ENCODE measurements at regions not wholly inside any gene's neighbourhood (a gene's known extent, or its start where the extent isn't known, plus 50 kb on each side); places are given as distances from the start of the nearest gene placed in this dataset.

DNA sequence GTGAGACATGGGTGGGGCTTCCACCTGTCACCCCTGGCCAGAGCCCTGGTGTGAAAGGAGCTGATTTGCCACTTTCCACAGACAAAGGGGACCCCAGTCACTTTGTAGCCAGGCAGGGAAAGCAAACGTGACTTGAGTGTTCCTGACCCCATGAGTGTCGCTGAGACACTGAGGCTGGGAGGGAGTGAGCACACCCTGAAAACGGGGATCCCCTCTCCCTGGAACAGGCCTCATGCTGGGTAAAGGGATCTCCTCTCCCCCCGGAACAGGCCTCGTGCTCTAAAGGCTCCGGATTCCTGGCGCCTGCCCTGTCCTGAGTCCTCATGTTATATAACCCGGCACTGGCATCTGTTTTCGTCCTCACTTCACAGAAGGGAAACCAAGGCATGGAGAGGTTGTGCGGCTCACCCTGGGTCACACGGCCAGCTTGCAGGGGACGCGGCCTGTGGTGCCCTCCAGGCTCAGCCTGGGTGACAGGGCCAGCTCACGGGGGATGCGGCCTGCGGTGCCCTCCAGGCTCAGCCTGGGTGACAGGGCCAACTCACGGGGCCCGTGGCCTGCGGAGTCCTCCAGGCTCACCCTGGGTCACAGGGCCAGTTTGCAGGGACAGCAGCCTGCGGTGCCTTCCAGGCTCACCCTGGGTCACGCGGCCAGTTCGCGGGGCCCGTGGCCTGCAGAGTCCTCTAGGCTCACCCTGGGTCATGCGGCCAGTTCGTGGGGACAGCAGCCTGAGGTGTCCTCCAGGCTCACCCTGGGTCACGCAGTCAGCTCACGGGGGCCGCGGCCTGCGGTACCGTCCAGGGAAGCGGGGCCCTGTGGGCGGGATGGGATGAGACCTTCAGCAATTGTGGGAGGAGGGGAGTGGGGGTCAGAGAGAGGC, 104.7 kb downstream of the PDGFA start:
- H3K4me1 ChIP-seq (replicated peaks), result no peaks in the 10 kb centered on the region
- no peak overlapping the region for H3K4me3 ChIP-seq
- H3K36me3 ChIP-seq, result no peaks in the 10 kb centered on the region
- no peaks in the 10 kb centered on the region for H3K27me3 ChIP-seq (replicated peaks; ENCODE audit: insufficient read depth)
- no peaks in the 10 kb centered on the region for H3K9me3 ChIP-seq
- no peak for DNase-seq (ENCODE audit: low spot score)
- intact Hi-C loops (cut with DNase I), result no loop called here
- TF ChIP-seq POLR2AphosphoS5 (IDR thresholded peaks at IDR 0.05) (no peak), POLR2A (IDR thresholded peaks at IDR 0.05) (no peak)
- TF ChIP-seq, protein P1, sequence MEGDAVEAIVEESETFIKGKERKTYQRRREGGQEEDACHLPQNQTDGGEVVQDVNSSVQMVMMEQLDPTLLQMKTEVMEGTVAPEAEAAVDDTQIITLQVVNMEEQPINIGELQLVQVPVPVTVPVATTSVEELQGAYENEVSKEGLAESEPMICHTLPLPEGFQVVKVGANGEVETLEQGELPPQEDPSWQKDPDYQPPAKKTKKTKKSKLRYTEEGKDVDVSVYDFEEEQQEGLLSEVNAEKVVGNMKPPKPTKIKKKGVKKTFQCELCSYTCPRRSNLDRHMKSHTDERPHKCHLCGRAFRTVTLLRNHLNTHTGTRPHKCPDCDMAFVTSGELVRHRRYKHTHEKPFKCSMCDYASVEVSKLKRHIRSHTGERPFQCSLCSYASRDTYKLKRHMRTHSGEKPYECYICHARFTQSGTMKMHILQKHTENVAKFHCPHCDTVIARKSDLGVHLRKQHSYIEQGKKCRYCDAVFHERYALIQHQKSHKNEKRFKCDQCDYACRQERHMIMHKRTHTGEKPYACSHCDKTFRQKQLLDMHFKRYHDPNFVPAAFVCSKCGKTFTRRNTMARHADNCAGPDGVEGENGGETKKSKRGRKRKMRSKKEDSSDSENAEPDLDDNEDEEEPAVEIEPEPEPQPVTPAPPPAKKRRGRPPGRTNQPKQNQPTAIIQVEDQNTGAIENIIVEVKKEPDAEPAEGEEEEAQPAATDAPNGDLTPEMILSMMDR (IDR thresholded peaks at IDR 0.05), result no peak
- H3K27ac ChIP-seq, result no peak overlapping the region
- WGBS, result 90% methylated on average over 32 of the region's 35 CpGs

GRCh38 chr7:415646-416525, 103.8 kb downstream of the PDGFA start:
- H3K9me3 ChIP-seq, result no peaks in the 10 kb centered on the region
- no peaks in the 10 kb centered on the region for H3K36me3 ChIP-seq
- no peaks in the 10 kb centered on the region for H3K4me1 ChIP-seq (replicated peaks)
- WGBS, result 83% methylated on average over 33 of the region's 35 CpGs
- no peaks in the 10 kb centered on the region for H3K27me3 ChIP-seq (replicated peaks; ENCODE audit: insufficient read depth)
- H3K27ac ChIP-seq, result no peak overlapping the region
- intact Hi-C loops (cut with DNase I), result no loop called here
- H3K4me3 ChIP-seq, result no peak overlapping the region
- no peak for DNase-seq (ENCODE audit: low spot score)
- TF ChIP-seq POLR2A (IDR thresholded peaks at IDR 0.05) (no peak), POLR2AphosphoS5 (IDR thresholded peaks at IDR 0.05) (no peak)
- TF ChIP-seq, protein P1 (IDR thresholded peaks at IDR 0.05), result no peak

GRCh38 chr7:416761-417624, 102.7 kb downstream of the PDGFA start:
- TF ChIP-seq POLR2A (IDR thresholded peaks at IDR 0.05) (no peak), POLR2AphosphoS5 (IDR thresholded peaks at IDR 0.05) (no peak)
- TF ChIP-seq, protein P1 (IDR thresholded peaks at IDR 0.05), result no peak
- H3K4me3 ChIP-seq, result no peak overlapping the region
- H3K27ac ChIP-seq, result no peak overlapping the region
- no peaks in the 10 kb centered on the region for H3K4me1 ChIP-seq (replicated peaks)
- WGBS, result 93% methylated on average over 25 of the region's 25 CpGs
- no peaks in the 10 kb centered on the region for H3K9me3 ChIP-seq
- intact Hi-C loops (cut with DNase I), result no loop called here
- DNase-seq (ENCODE audit: low spot score), result no peak
- no peaks in the 10 kb centered on the region for H3K36me3 ChIP-seq
- H3K27me3 ChIP-seq (replicated peaks; ENCODE audit: insufficient read depth), result no peaks in the 10 kb centered on the region

DNA sequence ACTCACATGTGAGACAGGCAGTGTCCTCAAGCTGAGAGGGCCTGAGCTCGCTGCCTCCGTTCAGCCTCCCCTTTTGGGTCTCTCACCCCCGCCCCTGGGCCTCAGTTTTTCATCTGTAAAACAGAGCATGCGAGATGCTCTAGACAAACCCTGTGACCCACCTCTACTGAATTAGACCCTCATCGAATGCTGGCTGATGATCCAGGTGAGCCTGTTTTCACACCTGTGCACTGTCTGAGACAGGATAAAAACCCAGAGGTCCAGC, 102.1 kb downstream of the PDGFA start:
- Histone ChIP-seq H3K36me3 (no peaks in the 10 kb centered on the region), H3K27me3 (replicated peaks; ENCODE audit: insufficient read depth) (no peaks in the 10 kb centered on the region), H3K4me3 (no peak overlapping the region), H3K9me3 (no peaks in the 10 kb centered on the region), H3K27ac (no peak overlapping the region), H3K4me1 (replicated peaks) (no peaks in the 10 kb centered on the region)
- intact Hi-C loops (cut with DNase I), result no loop called here
- WGBS, result 92% methylated on average over 5 of the region's 5 CpGs
- TF ChIP-seq, protein P1 (IDR thresholded peaks at IDR 0.05), result no peak
- TF ChIP-seq POLR2AphosphoS5 (IDR thresholded peaks at IDR 0.05) (no peak), POLR2A (IDR thresholded peaks at IDR 0.05) (no peak)
- DNase-seq (ENCODE audit: low spot score), result no peak

Data from prostate gland (tissue), 2 donors.